Lower leg skin (tissue), 3 donors: ENCODE measurements at regions not wholly inside any gene's neighbourhood (a gene's known extent, or its start where the extent isn't known, plus 50 kb on each side); places are given as distances from the start of the nearest gene placed in this dataset.

Experiments
- CTCF ChIP-seq, 3 donors: fragments of 450-650 bp; IDR thresholded peaks; one replicate each; pipeline ENCODE4 v1.5.1; 2016; ENCODE audit warnings: antibody characterized with exemption in 3 of 3, mild to moderate bottlenecking in 3 of 3, moderate library complexity in 2 of 3
- POLR2A ChIP-seq, 2 donors: fragments of 450-650 bp; IDR thresholded peaks; one replicate each; pipeline ENCODE4 v1.6.1; 2016 to 2017; ENCODE audit warnings: antibody characterized with exemption in 2 of 2, mild to moderate bottlenecking in 1 of 2, moderate library complexity in 1 of 2

GRCh38 chr5:67303356-67303755, 106.8 kb upstream of the CD180 start:
- TF ChIP-seq CTCF (IDR thresholded peaks at IDR 0.05) = no peak
- TF ChIP-seq POLR2A (IDR thresholded peaks at IDR 0.05) = no peak
